PC-3 (cell line): ENCODE measurements at regions not wholly inside any gene's neighbourhood (a gene's known extent, or its start where the extent isn't known, plus 50 kb on each side); places are given as distances from the start of the nearest gene placed in this dataset.

ENCODE experiments used
- ATAC-seq: fragments of 200-7000 bp; cut with Tn5 transposase; 2 replicates; pipeline ENCODE4 v1.9.1; 2020; ENCODE audit warnings: mild to moderate bottlenecking, moderate library complexity
- BruUV-seq: library from RNA; stranded (reverse); fragments of 400-500 nt; replicated peaks from 2 replicates; lab custom pipeline; 2021; lab: Mats Ljungman, UMichigan
- CTCF ChIA-PET: fragments of 300-600 bp; sonication (Branson Sonifier 250); formaldehyde crosslinking; loops from one replicate; lab custom pipeline; 2022; ENCODE audit warnings: antibody characterized with exemption; lab: Charles Lee
- POLR2A ChIA-PET: fragments of 300-600 bp; sonication (Branson Sonifier 250); formaldehyde crosslinking; loops from one replicate; lab custom pipeline; 2022; ENCODE audit warnings: antibody characterized with exemption; ENCODE audit not compliant: unreplicated experiment; lab: Charles Lee
- DNase-seq: peaks from one replicate; pipeline ENCODE4 v3.0.0-alpha.2; 2015
- H2AFZ ChIP-seq: fragments of 300-600 bp; sonication (generic); 2 replicates; pipeline ENCODE4 v1.6.0; 2016; ENCODE audit warnings: antibody characterized with exemption, low read length
- H3F3A ChIP-seq: fragments of 300-600 bp; sonication (generic); one replicate; pipeline ENCODE4 v1.6.0; 2017; ENCODE audit warnings: antibody characterized with exemption, low read length, control low read depth, mild to moderate bottlenecking; ENCODE audit not compliant: unreplicated experiment
- H3K27ac ChIP-seq: fragments of 300-600 bp; sonication (generic); 2 replicates; pipeline ENCODE4 v1.5.1; 2016; ENCODE audit warnings: mild to moderate bottlenecking, low read length
- H3K27me3 ChIP-seq: fragments of 300-600 bp; sonication (generic); 2 replicates; pipeline ENCODE4 v1.6.1; 2016; ENCODE audit warnings: low read length, mixed read lengths
- H3K36me3 ChIP-seq: fragments of 300-600 bp; sonication (generic); 2 replicates; pipeline ENCODE4 v1.6.1; 2016; ENCODE audit warnings: low read depth, mixed run types, low read length, mixed read lengths
- H3K4me1 ChIP-seq: fragments of 300-600 bp; sonication (generic); 2 replicates; pipeline ENCODE4 v1.5.1; 2016; ENCODE audit warnings: low read length; ENCODE audit not compliant: insufficient read depth
- H3K4me2 ChIP-seq: fragments of 300-600 bp; sonication (generic); 2 replicates; pipeline ENCODE4 v1.6.0; 2016; ENCODE audit warnings: low read length
- H3K4me3 ChIP-seq: fragments of 300-600 bp; sonication (generic); 2 replicates; pipeline ENCODE4 v1.5.1; 2016; ENCODE audit warnings: mild to moderate bottlenecking, low read length, mixed read lengths
- H3K79me2 ChIP-seq: fragments of 300-600 bp; sonication (generic); 2 replicates; pipeline ENCODE4 v1.6.1; 2017; ENCODE audit warnings: low read length, mixed read lengths
- H3K9ac ChIP-seq: fragments of 300-600 bp; sonication (generic); 2 replicates; pipeline ENCODE4 v1.6.0; 2016; ENCODE audit warnings: mild to moderate bottlenecking, low read length
- H3K9me2 ChIP-seq: fragments of 300-600 bp; sonication (generic); replicated peaks from 2 replicates; pipeline ENCODE4 v1.6.1; 2016; ENCODE audit warnings: mixed run types, low read length, mixed read lengths
- H3K9me3 ChIP-seq: fragments of 300-600 bp; sonication (generic); 2 replicates; pipeline ENCODE4 v1.6.1; 2016; ENCODE audit warnings: low read length, mixed read lengths
- H4K20me1 ChIP-seq: fragments of 300-600 bp; sonication (generic); 2 replicates; pipeline ENCODE4 v1.6.1; 2016; ENCODE audit warnings: low read length, mixed read lengths
- EZH2 ChIP-seq: fragments of 300-600 bp; sonication (generic); IDR thresholded peaks from one replicate; pipeline ENCODE4 v1.6.1; 2017; ENCODE audit warnings: antibody characterized with exemption, mild to moderate bottlenecking, low read length; ENCODE audit not compliant: unreplicated experiment
- EZH2phosphoT487 ChIP-seq: fragments of 300-600 bp; sonication (generic); IDR thresholded peaks from 2 replicates; pipeline ENCODE4 v1.6.1; 2018; ENCODE audit warnings: mild to moderate bottlenecking, antibody characterized with exemption, low read length, borderline replicate concordance
- intact Hi-C: fragments of 100-400 bp; cut with micrococcal nuclease; formaldehyde crosslinking; loops from 2 replicates; pipeline ENCODE4 v1.9.0; 2023
- TF ChIP-seq, protein P1 (sequence below): fragments of 300-600 bp; sonication (generic); conservative IDR thresholded peaks from 2 replicates; pipeline ENCODE4 v1.5.1; 2017; ENCODE audit warnings: antibody characterized with exemption, low read depth, mild to moderate bottlenecking, low read length

DNA sequence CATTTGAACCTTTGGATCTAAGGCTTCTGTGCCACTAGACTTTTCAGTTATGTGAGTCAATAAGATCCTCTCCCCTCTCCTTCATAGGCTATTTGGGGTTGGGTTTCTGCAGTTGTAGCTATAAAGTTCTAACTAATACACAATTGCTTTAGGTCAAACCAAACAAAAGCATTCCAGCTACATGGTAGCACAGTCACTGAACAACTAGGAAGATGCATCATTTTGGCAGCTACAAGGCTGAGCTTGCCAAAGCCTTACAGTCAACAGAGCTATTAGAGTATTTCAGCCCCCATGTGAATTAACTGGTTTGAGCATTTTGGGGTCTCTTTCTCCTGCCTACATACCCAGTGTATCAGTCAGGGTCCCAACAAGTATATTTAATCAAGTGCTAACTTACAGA, 234.6 kb downstream of the ZNF608 start:
- H3K27me3 ChIP-seq, result no peaks in the 10 kb centered on the region
- intact Hi-C loops, result no loop called here
- BruUV-seq, result no TSS peak

DNA sequence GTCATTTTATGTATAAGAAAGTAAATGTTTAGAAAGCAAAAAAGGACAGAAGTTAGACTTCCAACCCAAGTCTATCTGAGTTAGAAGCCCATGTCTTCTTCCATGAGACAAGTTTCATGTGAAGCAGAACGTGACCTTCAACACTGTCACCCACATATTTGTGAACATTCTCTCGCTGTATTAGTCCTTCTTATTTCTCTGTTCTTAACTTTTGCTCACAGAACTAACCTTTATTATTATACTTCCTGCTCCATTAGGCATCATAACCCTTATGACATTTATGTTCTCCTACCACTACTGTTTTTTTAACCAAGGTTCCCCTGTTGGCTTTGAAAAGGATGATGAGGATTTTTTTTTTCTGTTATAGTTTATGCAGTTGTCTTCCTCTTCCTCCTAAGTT, 238.8 kb downstream of the ZNF608 start:
- Histone ChIP-seq H3K4me2 (no peak overlapping the region), H3K36me3 (no peaks in the 10 kb centered on the region), H3K27ac (no peak overlapping the region), H3K79me2 (no peaks in the 10 kb centered on the region), H4K20me1 (no peaks in the 10 kb centered on the region), H2AFZ (no peak overlapping the region), H3K4me3 (no peak overlapping the region), H3K4me1 (no peaks in the 10 kb centered on the region), H3F3A (no peaks in the 10 kb centered on the region), H3K9ac (no peak overlapping the region), H3K9me2 (no peaks in the 10 kb centered on the region), H3K27me3 (no peaks in the 10 kb centered on the region), H3K9me3 (no peaks in the 10 kb centered on the region)
- ChIA-PET CTCF (no interaction called here), POLR2A (no interaction called here)
- DNase-seq, result no peak
- TF ChIP-seq, protein P1, sequence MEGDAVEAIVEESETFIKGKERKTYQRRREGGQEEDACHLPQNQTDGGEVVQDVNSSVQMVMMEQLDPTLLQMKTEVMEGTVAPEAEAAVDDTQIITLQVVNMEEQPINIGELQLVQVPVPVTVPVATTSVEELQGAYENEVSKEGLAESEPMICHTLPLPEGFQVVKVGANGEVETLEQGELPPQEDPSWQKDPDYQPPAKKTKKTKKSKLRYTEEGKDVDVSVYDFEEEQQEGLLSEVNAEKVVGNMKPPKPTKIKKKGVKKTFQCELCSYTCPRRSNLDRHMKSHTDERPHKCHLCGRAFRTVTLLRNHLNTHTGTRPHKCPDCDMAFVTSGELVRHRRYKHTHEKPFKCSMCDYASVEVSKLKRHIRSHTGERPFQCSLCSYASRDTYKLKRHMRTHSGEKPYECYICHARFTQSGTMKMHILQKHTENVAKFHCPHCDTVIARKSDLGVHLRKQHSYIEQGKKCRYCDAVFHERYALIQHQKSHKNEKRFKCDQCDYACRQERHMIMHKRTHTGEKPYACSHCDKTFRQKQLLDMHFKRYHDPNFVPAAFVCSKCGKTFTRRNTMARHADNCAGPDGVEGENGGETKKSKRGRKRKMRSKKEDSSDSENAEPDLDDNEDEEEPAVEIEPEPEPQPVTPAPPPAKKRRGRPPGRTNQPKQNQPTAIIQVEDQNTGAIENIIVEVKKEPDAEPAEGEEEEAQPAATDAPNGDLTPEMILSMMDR, result no peak
- TF ChIP-seq EZH2phosphoT487, result no peak
- no peak for TF ChIP-seq EZH2
- ATAC-seq, result no peak
- no TSS peak for BruUV-seq
- intact Hi-C loops, result no loop called here

More for the DNA sequence above, 234.6 kb downstream of the ZNF608 start:
- no peaks in the 10 kb centered on the region for H4K20me1 ChIP-seq
- H3K9me2 ChIP-seq, result no peaks in the 10 kb centered on the region
- H3F3A ChIP-seq, result no peaks in the 10 kb centered on the region
- H3K36me3 ChIP-seq, result no peaks in the 10 kb centered on the region
- POLR2A ChIA-PET, result no interaction called here
- no peak overlapping the region for H2AFZ ChIP-seq
- no peak overlapping the region for H3K4me2 ChIP-seq
- no peak overlapping the region for H3K27ac ChIP-seq
- ATAC-seq (no peak), DNase-seq (no peak)
- TF ChIP-seq EZH2, result no peak
- TF ChIP-seq, protein P1, result no peak
- TF ChIP-seq EZH2phosphoT487, result no peak
- CTCF ChIA-PET, result no interaction called here
- H3K4me1 ChIP-seq, result no peaks in the 10 kb centered on the region
- no peak overlapping the region for H3K9ac ChIP-seq
- H3K79me2 ChIP-seq, result no peaks in the 10 kb centered on the region
- no peak overlapping the region for H3K4me3 ChIP-seq
- H3K9me3 ChIP-seq, result no peaks in the 10 kb centered on the region

DNA sequence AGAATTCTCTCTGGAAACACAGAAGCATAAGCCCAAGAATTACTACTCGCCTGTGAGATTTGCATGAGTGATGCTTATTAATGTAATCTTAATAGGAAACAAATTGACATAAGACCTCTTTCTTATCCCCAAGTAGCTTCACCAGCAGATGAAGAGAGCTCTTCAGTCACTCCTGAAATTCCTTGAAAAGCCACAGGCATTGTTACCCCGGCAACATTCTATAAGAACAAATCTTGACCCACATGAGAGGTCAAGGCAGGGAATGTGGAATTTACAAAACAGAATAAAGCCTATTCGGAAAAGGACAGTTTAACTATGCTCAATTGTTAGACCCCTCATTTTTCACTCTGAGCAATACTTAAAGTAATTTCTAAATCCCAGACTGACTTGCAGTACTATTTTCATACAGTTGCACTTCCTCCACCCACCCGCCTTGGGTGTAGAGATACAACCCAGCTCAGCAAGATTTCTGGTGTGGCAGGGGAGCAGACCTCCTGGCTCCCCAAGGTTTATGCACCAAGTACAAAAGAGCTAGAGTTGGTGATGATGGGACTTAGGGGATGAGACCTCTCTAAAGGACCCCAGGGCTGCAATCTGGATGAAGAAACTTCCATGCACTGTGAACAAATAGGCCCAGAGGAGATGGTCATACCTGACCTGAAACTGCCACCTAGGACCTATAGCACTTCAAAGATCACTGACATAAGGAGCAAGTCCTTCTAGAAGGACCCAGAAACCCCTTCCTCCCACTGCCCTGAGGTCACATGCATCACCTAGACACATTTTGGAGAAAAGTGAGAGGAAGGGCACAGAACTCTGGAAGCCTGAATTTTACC, 242.1 kb downstream of the ZNF608 start:
- Histone ChIP-seq H4K20me1 (no peaks in the 10 kb centered on the region), H3K9me2 (no peaks in the 10 kb centered on the region), H3K9ac (no peak overlapping the region), H3K4me3 (no peak overlapping the region), H3K27me3 (no peaks in the 10 kb centered on the region), H3K4me2 (no peak overlapping the region), H2AFZ (no peak overlapping the region), H3K27ac (no peak overlapping the region), H3K4me1 (no peaks in the 10 kb centered on the region), H3F3A (no peaks in the 10 kb centered on the region), H3K36me3 (no peaks in the 10 kb centered on the region), H3K79me2 (no peaks in the 10 kb centered on the region), H3K9me3 (no peaks in the 10 kb centered on the region)
- intact Hi-C loops, result no loop called here
- ATAC-seq, result no peak
- ChIA-PET CTCF (no interaction called here), POLR2A (interaction anchor here (0.6 kb wide), 1 partner anchor 914 kb away, joined by 3 read pairs; no protein-coding TSS in a partner anchor)
- no TSS peak for BruUV-seq
- no peak for TF ChIP-seq EZH2phosphoT487
- DNase-seq, result no peak
